GM13977 (cell line): ENCODE measurements at regions not wholly inside any gene's neighbourhood (a gene's known extent, or its start where the extent isn't known, plus 50 kb on each side); places are given as distances from the start of the nearest gene placed in this dataset.

ENCODE experiments used
- DNase-seq: peaks from one replicate; pipeline ENCODE4 v3.0.0; 2012; ENCODE audit warnings: low spot score
- CTCF ChIP-seq: IDR thresholded peaks from 2 replicates; pipeline ENCODE4 v1.5.1; 2012; ENCODE audit warnings: mild to moderate bottlenecking, control low read depth; ENCODE audit not compliant: insufficient read depth; ENCODE audit errors: extremely low read depth, missing control alignments
- in situ Hi-C: fragments of 300-500 bp; cut with MboI; formaldehyde crosslinking; loops from one replicate; pipeline ENCODE4 v1.12.0; 2022; ENCODE audit warnings: low sequenced_read_pairs, low pct_unique_long_range_greater_than_20kb, mixed read lengths, inconsistent platforms; ENCODE audit not compliant: unreplicated experiment

GRCh38 chr7:22948770-22949169 lies 65.2 kb downstream of the HYCC1 start:
- in situ Hi-C loops: no loop called here
- TF ChIP-seq CTCF: no peak
- DNase-seq: no peak

GRCh38 chr7:22945584-22945983 lies 68.3 kb downstream of the HYCC1 start:
- in situ Hi-C loops: no loop called here
- no peak for TF ChIP-seq CTCF
- no peak for DNase-seq

- in situ Hi-C loops: no loop called here
- no peak for TF ChIP-seq CTCF
- DNase-seq: no peak
These were observed 69.4 kb downstream of the HYCC1 start for GRCh38 chr7:22944510-22944909.

- no peak for DNase-seq
- in situ Hi-C loops: no loop called here
- no peak for TF ChIP-seq CTCF
These were observed 69.9 kb downstream of the HYCC1 start for GRCh38 chr7:22944022-22944421.

- in situ Hi-C loops: no loop called here
- TF ChIP-seq CTCF: no peak
- no peak for DNase-seq
These were observed 71.7 kb downstream of the HYCC1 start for GRCh38 chr7:22942191-22942590.

- TF ChIP-seq CTCF: no peak
- in situ Hi-C loops: no loop called here
- DNase-seq: no peak
These were observed 74.1 kb downstream of the HYCC1 start for GRCh38 chr7:22939842-22940241.

- in situ Hi-C loops: no loop called here
- no peak for TF ChIP-seq CTCF
- no peak for DNase-seq
These were observed 76.0 kb downstream of the HYCC1 start for GRCh38 chr7:22937946-22938345.
